ENCODE measurements at regions not wholly inside any gene's neighbourhood (a gene's known extent, or its start where the extent isn't known, plus 50 kb on each side); places are given as distances from the start of the nearest gene placed in this dataset.
"Not testable (repeated sequence)": the region's sequence is repeated elsewhere in the genome, so short reads cannot be mapped to it uniquely, and the experiment has no call there.

- TF ChIP-seq MAFK (IDR thresholded peaks at IDR 0.05; ENCODE audit: partially characterized antibody) = peak; percentile 57
- POLR2A ChIA-PET; H3K9me3 ChIP-seq; ATAC-seq; H3K4me2 ChIP-seq; H3K4me1 ChIP-seq; DNase-seq (ENCODE audit: low read depth in 1 of 2, low spot score in 1 of 2); H3K4me3 ChIP-seq; CTCF ChIA-PET; H3K27ac ChIP-seq; FAIRE-seq: not testable (repeated sequence)
- 98% methylated on average over 2 of the region's 3 CpGs for WGBS (ENCODE audit: missing lambda C conversion rate)
Measured at GRCh38 chr2:87567912-87568311, 180.0 kb upstream of the PLGLB2 start.

GRCh38 chr2:87568554-87569278 is 179.2 kb upstream of the PLGLB2 start:
- H3K4me3 ChIP-seq; H3K4me2 ChIP-seq; POLR2A ChIA-PET; H3K9me3 ChIP-seq; H3K4me1 ChIP-seq; ATAC-seq; H3K27ac ChIP-seq; DNase-seq (ENCODE audit: low read depth in 1 of 2, low spot score in 1 of 2); FAIRE-seq; CTCF ChIA-PET: not testable (repeated sequence)
- WGBS (ENCODE audit: missing lambda C conversion rate) = 96% methylated on average over 8 of the region's 10 CpGs

- POLR2A ChIA-PET; H3K4me2 ChIP-seq; H3K9me3 ChIP-seq; H3K4me1 ChIP-seq; ATAC-seq; H3K27ac ChIP-seq; FAIRE-seq; H3K4me3 ChIP-seq; DNase-seq (ENCODE audit: low read depth in 1 of 2, low spot score in 1 of 2); CTCF ChIA-PET: not testable (repeated sequence)
- WGBS (ENCODE audit: missing lambda C conversion rate) = 94% methylated on average over 8 of the region's 11 CpGs
Measured at GRCh38 chr2:87569689-87570397, 178.0 kb upstream of the PLGLB2 start.

GRCh38 chr2:87571889-87572465 is 175.9 kb upstream of the PLGLB2 start:
- WGBS (ENCODE audit: missing lambda C conversion rate) = 97% methylated on average over 2 of the region's 8 CpGs
- POLR2A ChIA-PET = not testable (repeated sequence)

GRCh38 chr2:87572906-87573305 is 175.0 kb upstream of the PLGLB2 start:
- WGBS (ENCODE audit: missing lambda C conversion rate) = 92% methylated on average over 2 of the region's 12 CpGs
- H3K4me1 ChIP-seq; H3K9me3 ChIP-seq; CTCF ChIA-PET; H3K27ac ChIP-seq; POLR2A ChIA-PET; ATAC-seq; H3K4me2 ChIP-seq; DNase-seq (ENCODE audit: low read depth in 1 of 2, low spot score in 1 of 2); H3K4me3 ChIP-seq; FAIRE-seq: not testable (repeated sequence)

More at GRCh38 chr2:87571889-87572465, 175.9 kb upstream of the PLGLB2 start:
- H3K9me3 ChIP-seq; CTCF ChIA-PET; FAIRE-seq; H3K4me2 ChIP-seq; H3K4me3 ChIP-seq; DNase-seq (ENCODE audit: low read depth in 1 of 2, low spot score in 1 of 2); H3K27ac ChIP-seq; ATAC-seq; H3K4me1 ChIP-seq: not testable (repeated sequence)

- POLR2A ChIA-PET; H3K27ac ChIP-seq; FAIRE-seq; DNase-seq (ENCODE audit: low read depth in 1 of 2, low spot score in 1 of 2); CTCF ChIA-PET; H3K4me2 ChIP-seq; H3K9me3 ChIP-seq; H3K4me1 ChIP-seq; H3K4me3 ChIP-seq; ATAC-seq: not testable (repeated sequence)
- no CpG with 5 or more reads among the region's 14 CpGs for WGBS (ENCODE audit: missing lambda C conversion rate)
Measured at GRCh38 chr2:87573386-87574192, 174.3 kb upstream of the PLGLB2 start.

- H3K27ac ChIP-seq; ATAC-seq; H3K4me2 ChIP-seq; FAIRE-seq; H3K4me3 ChIP-seq; POLR2A ChIA-PET; DNase-seq (ENCODE audit: low read depth in 1 of 2, low spot score in 1 of 2); H3K9me3 ChIP-seq; CTCF ChIA-PET; H3K4me1 ChIP-seq: not testable (repeated sequence)
- WGBS (ENCODE audit: missing lambda C conversion rate) = 89% methylated on average over 3 of the region's 10 CpGs
Measured at GRCh38 chr2:87574193-87575119, 173.4 kb upstream of the PLGLB2 start.

- H3K4me1 ChIP-seq; POLR2A ChIA-PET; CTCF ChIA-PET; H3K9me3 ChIP-seq; H3K4me3 ChIP-seq; FAIRE-seq; DNase-seq (ENCODE audit: low read depth in 1 of 2, low spot score in 1 of 2); ATAC-seq; H3K27ac ChIP-seq; H3K4me2 ChIP-seq: not testable (repeated sequence)
- WGBS (ENCODE audit: missing lambda C conversion rate) = 78% methylated on average over 5 of the region's 5 CpGs
Measured at GRCh38 chr2:87575138-87575537, 172.7 kb upstream of the PLGLB2 start.

- H3K4me1 ChIP-seq; DNase-seq (ENCODE audit: low read depth in 1 of 2, low spot score in 1 of 2); FAIRE-seq; POLR2A ChIA-PET; H3K4me3 ChIP-seq; H3K9me3 ChIP-seq; H3K27ac ChIP-seq; H3K4me2 ChIP-seq; CTCF ChIA-PET: not testable (repeated sequence)
- peak in 1 of 2 experiments; percentile 79; a peak in 3 of 6 replicates for ATAC-seq
- WGBS (ENCODE audit: missing lambda C conversion rate) = no CpG with 5 or more reads among the region's 2 CpGs
Measured at GRCh38 chr2:87577358-87577757, 170.5 kb upstream of the PLGLB2 start.

- H3K4me3 ChIP-seq; H3K9me3 ChIP-seq; POLR2A ChIA-PET; H3K4me2 ChIP-seq; H3K27ac ChIP-seq; ATAC-seq; H3K4me1 ChIP-seq; DNase-seq (ENCODE audit: low read depth in 1 of 2, low spot score in 1 of 2); CTCF ChIA-PET: not testable (repeated sequence)
- no CpG with 5 or more reads among the region's 4 CpGs for WGBS (ENCODE audit: missing lambda C conversion rate)
- FAIRE-seq = peak; percentile 51
Measured at GRCh38 chr2:87582152-87582551, 165.7 kb upstream of the PLGLB2 start.
